ENCODE measurements at regions not wholly inside any gene's neighbourhood (a gene's known extent, or its start where the extent isn't known, plus 50 kb on each side); places are given as distances from the start of the nearest gene placed in this dataset.

GRCh38 chr14:65794674-65795279 lies 382.2 kb downstream of the FUT8 start:
- no peak for TF ChIP-seq RAD21 (IDR thresholded peaks at IDR 0.05; ENCODE audit: low read length)
- no peak for TF ChIP-seq NRF1 (IDR thresholded peaks at IDR 0.05; ENCODE audit: low read depth, low read length)
- no peak for TF ChIP-seq GABPA (IDR thresholded peaks at IDR 0.05; ENCODE audit: low read depth)

Data from SK-N-SH (cell line).